HEK293 (cell line): ENCODE measurements at regions not wholly inside any gene's neighbourhood (a gene's known extent, or its start where the extent isn't known, plus 50 kb on each side); places are given as distances from the start of the nearest gene placed in this dataset.

Experiments
- CTCF ChIA-PET: fragments of 350-600 bp; formaldehyde crosslinking; extraction: SDS; loops from one replicate; lab custom pipeline; 2021; ENCODE audit warnings: antibody characterized with exemption; lab: Yijun Ruan, JAX
- POLR2A ChIA-PET: fragments of 300-600 bp; formaldehyde crosslinking; extraction: SDS; loops from one replicate; lab custom pipeline; 2020; ENCODE audit warnings: antibody characterized with exemption, inconsistent platforms; lab: Yijun Ruan, JAX
- H3K27ac ChIP-seq: fragments of 200-500 bp; sonication (Bioruptor generic); 2 replicates; pipeline ENCODE4 v1.5.1; 2014; ENCODE audit warnings: low read depth, low read length, control low read depth, inconsistent platforms; ENCODE audit errors: extremely low read depth
- H3K36me3 ChIP-seq, 2 experiments: fragments of 200-500 bp in 1 of 2; sonication (Bioruptor generic) in 1 of 2; 1 replicate in 1 of 2; 2 replicates in 1 of 2; pipeline ENCODE4 v1.5.1; 2014 to 2017; ENCODE audit warnings: inconsistent platforms in 2 of 2, low read length in 2 of 2; ENCODE audit not compliant: control insufficient read depth in 2 of 2, insufficient read depth in 1 of 2
- H3K4me1 ChIP-seq: fragments of 200-500 bp; sonication (Bioruptor generic); 2 replicates; pipeline ENCODE4 v1.5.1; 2014; ENCODE audit warnings: mild to moderate bottlenecking, low read length, inconsistent platforms; ENCODE audit not compliant: control insufficient read depth, insufficient read depth
- H3K4me3 ChIP-seq: 2 replicates; pipeline ENCODE4 v1.5.1; 2011; ENCODE audit warnings: low read depth, mild to moderate bottlenecking, control low read depth, low read length, moderate library complexity
- H3K9me3 ChIP-seq: fragments of 200-500 bp; sonication (Bioruptor generic); 2 replicates; pipeline ENCODE4 v1.5.1; 2014; ENCODE audit warnings: low read depth, low read length, inconsistent platforms; ENCODE audit not compliant: control insufficient read depth, insufficient read depth
- GLI2 ChIP-seq: fragments of 450-650 bp; formaldehyde crosslinking; IDR thresholded peaks from 2 replicates; pipeline ENCODE4; 2017; ENCODE audit warnings: missing biosample characterization, missing genetic modification characterization, low read depth, borderline replicate concordance
- HOXD13 ChIP-seq: sonication (generic); formaldehyde crosslinking; IDR thresholded peaks from 2 replicates; pipeline ENCODE4 v1.8.0; 2022; ENCODE audit warnings: missing genetic modification reagents, borderline replicate concordance
- KLF1 ChIP-seq: fragments of 450-650 bp; formaldehyde crosslinking; IDR thresholded peaks from 2 replicates; pipeline ENCODE4 v1.5.1; 2016; ENCODE audit warnings: missing biosample characterization, missing genetic modification characterization
- KLF10 ChIP-seq: fragments of 450-650 bp; IDR thresholded peaks from 2 replicates; pipeline ENCODE4 v1.5.1; 2018; ENCODE audit warnings: missing biosample characterization, mild to moderate bottlenecking, missing genetic modification characterization
- KLF16 ChIP-seq: fragments of 450-650 bp; formaldehyde crosslinking; IDR thresholded peaks from 2 replicates; pipeline ENCODE4 v1.5.1; 2017; ENCODE audit warnings: missing biosample characterization, missing genetic modification characterization
- SALL2 ChIP-seq: fragments of 450-650 bp; formaldehyde crosslinking; IDR thresholded peaks from 2 replicates; pipeline ENCODE4 v1.5.0; 2017; ENCODE audit warnings: missing biosample characterization, mild to moderate bottlenecking, missing genetic modification characterization, borderline replicate concordance
- YY2 ChIP-seq: fragments of 450-650 bp; formaldehyde crosslinking; IDR thresholded peaks from 2 replicates; pipeline ENCODE4 v1.5.1; 2016; ENCODE audit warnings: missing biosample characterization, missing genetic modification characterization
- ZBTB20 ChIP-seq: fragments of 450-650 bp; formaldehyde crosslinking; IDR thresholded peaks from 2 replicates; pipeline ENCODE4 v1.5.1; 2016; ENCODE audit warnings: missing biosample characterization, missing genetic modification characterization
- ZFP41 ChIP-seq: fragments of 450-650 bp; formaldehyde crosslinking; IDR thresholded peaks from 2 replicates; pipeline ENCODE4 v1.5.1; 2016; ENCODE audit warnings: missing biosample characterization, missing genetic modification characterization, borderline replicate concordance
- ZIC2 ChIP-seq: fragments of 450-650 bp; formaldehyde crosslinking; IDR thresholded peaks from 2 replicates; pipeline ENCODE4 v1.5.1; 2016; ENCODE audit warnings: missing biosample characterization, missing genetic modification characterization
- ZNF138 ChIP-seq: fragments of 450-650 bp; formaldehyde crosslinking; IDR thresholded peaks from 2 replicates; pipeline ENCODE4 v1.5.1; 2016; ENCODE audit warnings: missing biosample characterization, missing genetic modification characterization, borderline replicate concordance
- ZNF169 ChIP-seq: fragments of 450-650 bp; formaldehyde crosslinking; IDR thresholded peaks from 2 replicates; pipeline ENCODE4 v1.5.1; 2016; ENCODE audit warnings: missing biosample characterization, missing genetic modification characterization
- ZNF184 ChIP-seq: fragments of 450-650 bp; IDR thresholded peaks from 2 replicates; pipeline ENCODE4 v1.5.1; 2018; ENCODE audit warnings: missing biosample characterization, mild to moderate bottlenecking, missing genetic modification characterization
- ZNF2 ChIP-seq: fragments of 450-650 bp; formaldehyde crosslinking; IDR thresholded peaks from 2 replicates; pipeline ENCODE4 v1.5.1; 2016; ENCODE audit warnings: missing biosample characterization, missing genetic modification characterization
- ZNF214 ChIP-seq: fragments of 450-650 bp; formaldehyde crosslinking; IDR thresholded peaks from 2 replicates; pipeline ENCODE4 v1.5.1; 2017; ENCODE audit warnings: missing biosample characterization, mild to moderate bottlenecking, missing genetic modification characterization, borderline replicate concordance
- ZNF221 ChIP-seq: fragments of 450-650 bp; formaldehyde crosslinking; IDR thresholded peaks from 2 replicates; pipeline ENCODE4 v1.5.1; 2017; ENCODE audit warnings: missing biosample characterization, missing genetic modification characterization, borderline replicate concordance
- ZNF292 ChIP-seq: fragments of 450-650 bp; formaldehyde crosslinking; IDR thresholded peaks from 2 replicates; pipeline ENCODE4 v1.5.1; 2016; ENCODE audit warnings: low read depth, missing biosample characterization, missing genetic modification characterization, borderline replicate concordance
- ZNF354C ChIP-seq: fragments of 450-650 bp; formaldehyde crosslinking; IDR thresholded peaks from 2 replicates; pipeline ENCODE4 v1.5.1; 2016; ENCODE audit warnings: missing biosample characterization, missing genetic modification characterization, low read depth, borderline replicate concordance
- ZNF391 ChIP-seq: fragments of 450-650 bp; formaldehyde crosslinking; IDR thresholded peaks from 2 replicates; pipeline ENCODE4 v1.5.1; 2016; ENCODE audit warnings: low read depth, missing biosample characterization, missing genetic modification characterization, borderline replicate concordance
- ZNF626 ChIP-seq: fragments of 450-650 bp; sonication (Bioruptor Pico); formaldehyde crosslinking; IDR thresholded peaks from 2 replicates; pipeline ENCODE4 v1.5.1; 2018; ENCODE audit warnings: missing biosample characterization, missing genetic modification characterization, inconsistent platforms
- ZNF660 ChIP-seq: fragments of 450-650 bp; IDR thresholded peaks from 2 replicates; pipeline ENCODE4 v1.5.1; 2018; ENCODE audit warnings: missing biosample characterization, mild to moderate bottlenecking, missing genetic modification characterization
- ZNF670 ChIP-seq: fragments of 450-650 bp; formaldehyde crosslinking; IDR thresholded peaks from 2 replicates; pipeline ENCODE4 v1.5.1; 2016; ENCODE audit warnings: missing biosample characterization, missing genetic modification characterization, low read depth
- ZNF747 ChIP-seq: fragments of 450-650 bp; formaldehyde crosslinking; IDR thresholded peaks from 2 replicates; pipeline ENCODE4 v1.5.1; 2016; ENCODE audit warnings: missing biosample characterization, missing genetic modification characterization
- TF ChIP-seq, protein P1 (sequence below): fragments of 450-650 bp; formaldehyde crosslinking; IDR thresholded peaks from 2 replicates; pipeline ENCODE4 v1.5.1; 2016; ENCODE audit warnings: missing biosample characterization, missing genetic modification characterization
- TF ChIP-seq, protein P2 (sequence below): fragments of 450-650 bp; formaldehyde crosslinking; IDR thresholded peaks from 2 replicates; pipeline ENCODE4 v1.5.1; 2016; ENCODE audit warnings: missing biosample characterization, missing genetic modification characterization
- TF ChIP-seq, protein P3 (sequence below): fragments of 450-650 bp; formaldehyde crosslinking; IDR thresholded peaks from 2 replicates; pipeline ENCODE4 v1.5.1; 2016; ENCODE audit warnings: missing biosample characterization, missing genetic modification characterization
- TF ChIP-seq, protein P4 (sequence below): fragments of 450-650 bp; formaldehyde crosslinking; IDR thresholded peaks from 2 replicates; pipeline ENCODE4 v1.5.1; 2017; ENCODE audit warnings: missing biosample characterization, missing genetic modification characterization
- TF ChIP-seq, protein P5 (sequence below): fragments of 450-650 bp; formaldehyde crosslinking; IDR thresholded peaks from 2 replicates; pipeline ENCODE4 v1.5.1; 2016; ENCODE audit warnings: missing biosample characterization, missing genetic modification characterization

DNA sequence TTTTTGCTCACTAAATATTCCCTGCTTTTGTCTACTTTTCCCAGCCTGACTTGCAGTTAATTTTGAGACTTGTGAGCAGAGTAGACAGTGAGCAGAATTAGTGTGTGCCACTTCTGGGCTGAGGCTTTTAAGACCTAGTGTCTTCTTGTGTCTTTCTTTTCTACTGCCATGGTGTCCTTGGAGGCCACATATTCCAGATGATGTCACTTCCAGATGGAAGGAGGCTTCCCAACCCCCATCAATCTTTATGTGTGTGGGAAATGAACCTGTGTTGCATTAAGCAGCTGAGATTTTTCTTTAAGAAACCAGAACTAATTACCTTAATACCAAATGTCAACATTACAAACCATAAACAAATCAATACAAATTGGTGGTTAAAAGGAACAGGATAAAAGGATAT, 774.7 kb upstream of the ROBO1 start:
- CTCF ChIA-PET: no interaction called here
- no peak for TF ChIP-seq ZNF169
- TF ChIP-seq ZBTB20 (tag by site-specific recombination): no peak
- TF ChIP-seq ZNF221 (tag by site-specific recombination): no peak
- no peak for TF ChIP-seq ZNF391 (tag by site-specific recombination)
- TF ChIP-seq KLF16: no peak
- TF ChIP-seq ZIC2: no peak
- TF ChIP-seq, protein P1, sequence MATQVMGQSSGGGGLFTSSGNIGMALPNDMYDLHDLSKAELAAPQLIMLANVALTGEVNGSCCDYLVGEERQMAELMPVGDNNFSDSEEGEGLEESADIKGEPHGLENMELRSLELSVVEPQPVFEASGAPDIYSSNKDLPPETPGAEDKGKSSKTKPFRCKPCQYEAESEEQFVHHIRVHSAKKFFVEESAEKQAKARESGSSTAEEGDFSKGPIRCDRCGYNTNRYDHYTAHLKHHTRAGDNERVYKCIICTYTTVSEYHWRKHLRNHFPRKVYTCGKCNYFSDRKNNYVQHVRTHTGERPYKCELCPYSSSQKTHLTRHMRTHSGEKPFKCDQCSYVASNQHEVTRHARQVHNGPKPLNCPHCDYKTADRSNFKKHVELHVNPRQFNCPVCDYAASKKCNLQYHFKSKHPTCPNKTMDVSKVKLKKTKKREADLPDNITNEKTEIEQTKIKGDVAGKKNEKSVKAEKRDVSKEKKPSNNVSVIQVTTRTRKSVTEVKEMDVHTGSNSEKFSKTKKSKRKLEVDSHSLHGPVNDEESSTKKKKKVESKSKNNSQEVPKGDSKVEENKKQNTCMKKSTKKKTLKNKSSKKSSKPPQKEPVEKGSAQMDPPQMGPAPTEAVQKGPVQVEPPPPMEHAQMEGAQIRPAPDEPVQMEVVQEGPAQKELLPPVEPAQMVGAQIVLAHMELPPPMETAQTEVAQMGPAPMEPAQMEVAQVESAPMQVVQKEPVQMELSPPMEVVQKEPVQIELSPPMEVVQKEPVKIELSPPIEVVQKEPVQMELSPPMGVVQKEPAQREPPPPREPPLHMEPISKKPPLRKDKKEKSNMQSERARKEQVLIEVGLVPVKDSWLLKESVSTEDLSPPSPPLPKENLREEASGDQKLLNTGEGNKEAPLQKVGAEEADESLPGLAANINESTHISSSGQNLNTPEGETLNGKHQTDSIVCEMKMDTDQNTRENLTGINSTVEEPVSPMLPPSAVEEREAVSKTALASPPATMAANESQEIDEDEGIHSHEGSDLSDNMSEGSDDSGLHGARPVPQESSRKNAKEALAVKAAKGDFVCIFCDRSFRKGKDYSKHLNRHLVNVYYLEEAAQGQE (tag by site-specific recombination): no peak
- no peak for TF ChIP-seq ZNF138
- no peak for TF ChIP-seq ZNF184 (tag by site-specific recombination)
- TF ChIP-seq ZNF670 (tag by site-specific recombination): no peak
- TF ChIP-seq, protein P2, sequence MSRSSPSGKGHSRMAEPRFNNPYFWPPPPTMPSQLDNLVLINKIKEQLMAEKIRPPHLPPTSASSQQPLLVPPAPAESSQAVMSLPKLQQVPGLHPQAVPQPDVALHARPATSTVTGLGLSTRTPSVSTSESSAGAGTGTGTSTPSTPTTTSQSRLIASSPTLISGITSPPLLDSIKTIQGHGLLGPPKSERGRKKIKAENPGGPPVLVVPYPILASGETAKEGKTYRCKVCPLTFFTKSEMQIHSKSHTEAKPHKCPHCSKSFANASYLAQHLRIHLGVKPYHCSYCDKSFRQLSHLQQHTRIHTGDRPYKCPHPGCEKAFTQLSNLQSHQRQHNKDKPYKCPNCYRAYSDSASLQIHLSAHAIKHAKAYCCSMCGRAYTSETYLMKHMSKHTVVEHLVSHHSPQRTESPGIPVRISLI (tag by site-specific recombination): no peak
- TF ChIP-seq HOXD13 (CRISPR knock-in tag): no peak

DNA sequence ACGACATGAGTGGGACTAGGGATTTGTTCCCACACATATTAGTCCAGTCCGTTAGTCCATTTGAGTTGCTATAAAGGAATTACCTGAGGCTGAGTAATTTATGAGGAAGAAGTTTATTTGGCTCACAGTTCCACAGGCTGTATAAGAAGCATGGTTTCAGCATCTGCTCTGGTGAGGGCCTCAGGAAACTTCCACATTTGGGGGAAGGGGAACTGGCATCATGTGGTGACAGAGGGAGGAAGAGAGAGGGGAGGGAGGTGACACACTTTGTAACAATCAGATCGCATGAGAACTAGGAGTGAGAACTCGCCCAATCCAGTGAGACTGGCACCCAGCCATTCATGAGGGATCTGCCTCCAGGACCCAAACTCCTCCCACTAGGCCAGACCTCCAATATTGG, 769.9 kb upstream of the ROBO1 start:
- H3K4me3 ChIP-seq: no peak overlapping the region
- H3K4me1 ChIP-seq: no peaks in the 10 kb centered on the region
- TF ChIP-seq, protein P3, sequence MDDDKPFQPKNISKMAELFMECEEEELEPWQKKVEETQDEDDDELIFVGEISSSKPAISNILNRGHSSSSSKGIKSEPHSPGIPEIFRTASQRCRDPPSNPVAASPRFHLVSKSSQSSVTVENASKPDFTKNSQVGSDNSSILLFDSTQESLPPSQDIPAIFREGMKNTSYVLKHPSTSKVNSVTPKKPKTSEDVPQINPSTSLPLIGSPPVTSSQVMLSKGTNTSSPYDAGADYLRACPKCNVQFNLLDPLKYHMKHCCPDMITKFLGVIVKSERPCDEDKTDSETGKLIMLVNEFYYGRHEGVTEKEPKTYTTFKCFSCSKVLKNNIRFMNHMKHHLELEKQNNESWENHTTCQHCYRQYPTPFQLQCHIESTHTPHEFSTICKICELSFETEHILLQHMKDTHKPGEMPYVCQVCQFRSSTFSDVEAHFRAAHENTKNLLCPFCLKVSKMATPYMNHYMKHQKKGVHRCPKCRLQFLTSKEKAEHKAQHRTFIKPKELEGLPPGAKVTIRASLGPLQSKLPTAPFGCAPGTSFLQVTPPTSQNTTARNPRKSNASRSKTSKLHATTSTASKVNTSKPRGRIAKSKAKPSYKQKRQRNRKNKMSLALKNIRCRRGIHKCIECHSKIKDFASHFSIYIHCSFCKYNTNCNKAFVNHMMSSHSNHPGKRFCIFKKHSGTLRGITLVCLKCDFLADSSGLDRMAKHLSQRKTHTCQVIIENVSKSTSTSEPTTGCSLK (tag by site-specific recombination): no peak
- TF ChIP-seq, protein P4, sequence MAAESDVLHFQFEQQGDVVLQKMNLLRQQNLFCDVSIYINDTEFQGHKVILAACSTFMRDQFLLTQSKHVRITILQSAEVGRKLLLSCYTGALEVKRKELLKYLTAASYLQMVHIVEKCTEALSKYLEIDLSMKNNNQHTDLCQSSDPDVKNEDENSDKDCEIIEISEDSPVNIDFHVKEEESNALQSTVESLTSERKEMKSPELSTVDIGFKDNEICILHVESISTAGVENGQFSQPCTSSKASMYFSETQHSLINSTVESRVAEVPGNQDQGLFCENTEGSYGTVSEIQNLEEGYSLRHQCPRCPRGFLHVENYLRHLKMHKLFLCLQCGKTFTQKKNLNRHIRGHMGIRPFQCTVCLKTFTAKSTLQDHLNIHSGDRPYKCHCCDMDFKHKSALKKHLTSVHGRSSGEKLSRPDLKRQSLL: no peak
- TF ChIP-seq ZNF354C (tag by site-specific recombination) (no peak), KLF10 (tag by site-specific recombination) (no peak), GLI2 (tag by site-specific recombination) (no peak), YY2 (tag by site-specific recombination) (no peak), ZNF2 (tag by site-specific recombination) (no peak), ZNF292 (tag by site-specific recombination) (no peak), SALL2 (tag by site-specific recombination) (no peak), ZNF626 (tag by site-specific recombination) (no peak), ZFP41 (tag by site-specific recombination) (no peak), ZNF214 (no peak), HOXD13 (CRISPR knock-in tag) (no peak), ZNF747 (no peak), ZNF660 (tag by site-specific recombination) (no peak), KLF1 (tag by site-specific recombination) (no peak)
- TF ChIP-seq, protein P5, sequence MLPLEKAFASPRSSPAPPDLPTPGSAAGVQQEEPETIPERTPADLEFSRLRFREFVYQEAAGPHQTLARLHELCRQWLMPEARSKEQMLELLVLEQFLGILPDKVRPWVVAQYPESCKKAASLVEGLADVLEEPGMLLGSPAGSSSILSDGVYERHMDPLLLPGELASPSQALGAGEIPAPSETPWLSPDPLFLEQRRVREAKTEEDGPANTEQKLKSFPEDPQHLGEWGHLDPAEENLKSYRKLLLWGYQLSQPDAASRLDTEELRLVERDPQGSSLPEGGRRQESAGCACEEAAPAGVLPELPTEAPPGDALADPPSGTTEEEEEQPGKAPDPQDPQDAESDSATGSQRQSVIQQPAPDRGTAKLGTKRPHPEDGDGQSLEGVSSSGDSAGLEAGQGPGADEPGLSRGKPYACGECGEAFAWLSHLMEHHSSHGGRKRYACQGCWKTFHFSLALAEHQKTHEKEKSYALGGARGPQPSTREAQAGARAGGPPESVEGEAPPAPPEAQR (tag by site-specific recombination): no peak
- ChIA-PET CTCF (no interaction called here), POLR2A (no interaction called here)
- no peaks in the 10 kb centered on the region for H3K36me3 ChIP-seq
- no peaks in the 10 kb centered on the region for H3K9me3 ChIP-seq
- H3K27ac ChIP-seq: no peak overlapping the region

More for the DNA sequence above, 774.7 kb upstream of the ROBO1 start:
- no peak overlapping the region for H3K27ac ChIP-seq
- H3K4me1 ChIP-seq: no peaks in the 10 kb centered on the region
- no peaks in the 10 kb centered on the region for H3K36me3 ChIP-seq
- POLR2A ChIA-PET: no interaction called here
- no peak overlapping the region for H3K4me3 ChIP-seq
- no peaks in the 10 kb centered on the region for H3K9me3 ChIP-seq
